ENCODE measurements at regions not wholly inside any gene's neighbourhood (a gene's known extent, or its start where the extent isn't known, plus 50 kb on each side); places are given as distances from the start of the nearest gene placed in this dataset.

DNA sequence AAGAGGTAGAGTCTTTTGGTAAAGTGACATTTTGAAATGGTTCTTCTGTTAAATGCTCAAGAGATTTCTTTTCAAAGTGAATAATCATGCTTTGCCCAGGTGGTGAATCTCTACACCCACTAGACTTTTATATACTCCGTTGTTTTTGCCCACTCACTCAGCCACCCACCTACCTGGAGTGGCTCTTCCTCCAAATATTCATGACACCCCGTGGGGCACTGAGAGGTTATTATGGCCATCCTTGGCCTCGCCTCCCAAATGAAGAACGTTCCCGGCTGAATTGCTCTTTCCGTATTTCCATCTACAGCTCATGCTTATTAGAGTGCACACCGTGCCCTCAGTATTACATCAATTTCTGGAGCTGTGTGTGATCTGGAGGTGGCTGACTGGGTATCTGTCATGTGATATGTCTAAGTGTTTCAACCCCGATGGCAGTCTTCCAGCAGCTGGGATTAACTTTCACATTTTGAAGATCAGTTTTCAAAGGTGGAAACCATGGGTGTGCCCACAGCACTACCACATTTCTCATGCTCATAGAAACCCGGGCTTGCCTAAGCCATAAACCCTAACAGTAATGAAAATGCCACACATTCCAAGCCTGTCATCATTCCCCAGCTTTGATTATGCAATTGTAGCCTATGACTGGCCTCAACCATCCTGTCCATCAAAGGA is 406.6 kb upstream of the MMADHC start:
- Histone ChIP-seq H3K27me3 (ENCODE audit: control insufficient read depth, insufficient read depth, low read length) (no peaks in the 10 kb centered on the region), H3K36me3 (ENCODE audit: control insufficient read depth, insufficient read depth, low read length) (no peaks in the 10 kb centered on the region), H3K4me3 (ENCODE audit: low read depth, low read length) (no peak overlapping the region)
- TF ChIP-seq, protein P1, sequence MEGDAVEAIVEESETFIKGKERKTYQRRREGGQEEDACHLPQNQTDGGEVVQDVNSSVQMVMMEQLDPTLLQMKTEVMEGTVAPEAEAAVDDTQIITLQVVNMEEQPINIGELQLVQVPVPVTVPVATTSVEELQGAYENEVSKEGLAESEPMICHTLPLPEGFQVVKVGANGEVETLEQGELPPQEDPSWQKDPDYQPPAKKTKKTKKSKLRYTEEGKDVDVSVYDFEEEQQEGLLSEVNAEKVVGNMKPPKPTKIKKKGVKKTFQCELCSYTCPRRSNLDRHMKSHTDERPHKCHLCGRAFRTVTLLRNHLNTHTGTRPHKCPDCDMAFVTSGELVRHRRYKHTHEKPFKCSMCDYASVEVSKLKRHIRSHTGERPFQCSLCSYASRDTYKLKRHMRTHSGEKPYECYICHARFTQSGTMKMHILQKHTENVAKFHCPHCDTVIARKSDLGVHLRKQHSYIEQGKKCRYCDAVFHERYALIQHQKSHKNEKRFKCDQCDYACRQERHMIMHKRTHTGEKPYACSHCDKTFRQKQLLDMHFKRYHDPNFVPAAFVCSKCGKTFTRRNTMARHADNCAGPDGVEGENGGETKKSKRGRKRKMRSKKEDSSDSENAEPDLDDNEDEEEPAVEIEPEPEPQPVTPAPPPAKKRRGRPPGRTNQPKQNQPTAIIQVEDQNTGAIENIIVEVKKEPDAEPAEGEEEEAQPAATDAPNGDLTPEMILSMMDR (IDR thresholded peaks at IDR 0.05; ENCODE audit: insufficient read depth, low read length, severe bottlenecking), result no peak
- DNase-seq (ENCODE audit: low read depth), result peak; percentile 100
- FAIRE-seq, result peak; percentile 100

DNA sequence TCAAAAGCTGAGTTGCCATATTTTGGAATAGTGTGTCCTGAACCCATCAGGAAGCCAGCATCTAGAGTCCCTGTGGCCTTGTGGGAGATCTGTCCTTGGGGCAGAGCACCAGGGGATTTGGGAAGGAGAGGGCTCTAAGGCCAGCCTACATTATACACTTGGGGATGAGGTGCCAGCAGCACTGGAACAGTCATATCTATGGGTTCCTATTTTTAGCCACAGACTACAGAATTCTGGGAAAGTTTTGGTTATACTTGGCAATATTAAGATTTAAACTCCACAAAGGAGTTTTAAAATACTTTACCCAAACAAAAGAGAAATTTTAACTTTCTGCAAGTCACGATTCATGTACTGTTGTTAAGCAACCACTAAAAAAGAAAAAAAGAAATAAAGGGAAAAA is 405.7 kb upstream of the MMADHC start:
- FAIRE-seq (no peak), DNase-seq (ENCODE audit: low read depth) (no peak)
- Histone ChIP-seq H3K36me3 (ENCODE audit: control insufficient read depth, insufficient read depth, low read length) (no peaks in the 10 kb centered on the region), H3K27me3 (ENCODE audit: control insufficient read depth, insufficient read depth, low read length) (no peaks in the 10 kb centered on the region), H3K4me3 (ENCODE audit: low read depth, low read length) (no peak overlapping the region)
- TF ChIP-seq, protein P1 (IDR thresholded peaks at IDR 0.05; ENCODE audit: insufficient read depth, low read length, severe bottlenecking), result no peak

DNA sequence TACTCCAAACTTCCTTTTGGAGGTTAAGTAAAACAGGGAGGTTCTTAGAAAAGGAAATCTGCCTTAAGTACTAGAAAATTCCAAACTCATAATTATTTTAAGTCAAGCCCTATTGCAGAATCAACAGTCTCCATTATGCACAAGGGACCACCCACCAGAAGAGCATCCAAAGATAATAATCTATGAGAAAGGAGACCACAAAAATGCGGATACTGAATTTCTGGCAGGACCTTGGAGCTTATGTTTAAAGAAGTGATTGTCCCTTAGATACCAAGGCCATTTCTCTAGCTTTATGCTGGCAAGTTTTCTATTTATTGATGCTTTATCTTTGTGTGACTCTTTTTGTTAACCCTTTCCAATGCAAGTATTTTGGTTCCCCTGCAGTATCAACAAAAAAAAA is 404.0 kb upstream of the MMADHC start:
- Histone ChIP-seq H3K27me3 (ENCODE audit: control insufficient read depth, insufficient read depth, low read length) (no peaks in the 10 kb centered on the region), H3K4me3 (ENCODE audit: low read depth, low read length) (no peak overlapping the region), H3K36me3 (ENCODE audit: control insufficient read depth, insufficient read depth, low read length) (no peaks in the 10 kb centered on the region)
- TF ChIP-seq, protein P1 (IDR thresholded peaks at IDR 0.05; ENCODE audit: insufficient read depth, low read length, severe bottlenecking), result no peak
- FAIRE-seq (no peak), DNase-seq (ENCODE audit: low read depth) (no peak)

DNA sequence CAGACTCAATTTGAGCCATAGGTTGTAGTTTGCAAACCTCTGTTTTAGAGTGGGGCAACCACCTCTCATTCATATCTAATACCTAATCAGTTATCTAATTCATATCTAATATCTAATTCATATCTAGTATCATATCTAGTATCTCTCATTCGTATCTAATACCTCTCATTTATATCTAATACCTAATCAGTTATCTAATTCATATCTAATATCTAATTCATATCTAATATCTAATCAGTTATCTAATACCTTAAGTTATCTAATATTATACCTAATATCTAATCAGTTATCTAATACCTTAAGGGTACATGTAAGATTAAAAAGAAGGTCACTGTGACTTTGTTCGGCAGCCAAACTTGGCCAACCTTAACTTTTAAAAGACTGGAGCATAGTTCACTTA is 403.4 kb upstream of the MMADHC start:
- no peak overlapping the region for H3K4me3 ChIP-seq (ENCODE audit: low read depth, low read length)
- H3K36me3 ChIP-seq (ENCODE audit: control insufficient read depth, insufficient read depth, low read length), result no peaks in the 10 kb centered on the region
- TF ChIP-seq, protein P1 (IDR thresholded peaks at IDR 0.05; ENCODE audit: insufficient read depth, low read length, severe bottlenecking), result no peak
- H3K27me3 ChIP-seq (ENCODE audit: control insufficient read depth, insufficient read depth, low read length), result no peaks in the 10 kb centered on the region
- DNase-seq (ENCODE audit: low read depth) (no peak), FAIRE-seq (no peak)

DNA sequence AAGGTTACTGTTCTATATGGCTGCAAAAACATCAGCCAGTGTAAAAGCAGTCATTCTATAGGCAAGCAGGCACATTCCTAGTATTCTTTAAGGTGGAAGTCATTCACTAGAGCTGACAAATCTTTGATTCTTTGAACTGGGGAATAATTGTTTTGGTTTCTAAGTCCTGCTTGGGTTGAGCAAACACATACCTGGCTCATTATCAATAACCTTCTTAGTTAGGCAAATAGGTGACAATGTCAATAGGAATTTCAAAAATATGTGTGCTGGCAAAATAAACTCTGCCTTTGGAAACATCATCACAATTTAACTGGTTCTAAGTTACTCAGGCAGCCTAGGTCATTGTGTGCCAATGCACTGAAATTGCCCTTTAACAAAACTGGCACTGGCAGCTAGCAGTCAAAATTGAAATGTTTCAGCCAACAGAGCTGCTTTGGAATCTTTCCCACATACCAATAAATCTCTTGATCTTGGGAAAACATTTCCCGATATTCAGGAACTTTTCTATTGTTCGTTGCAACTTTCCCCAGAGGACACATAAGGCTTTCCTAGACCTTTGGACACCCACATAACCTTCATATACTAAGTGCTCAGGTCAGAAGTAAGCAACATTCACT is 402.0 kb upstream of the MMADHC start:
- FAIRE-seq (no peak), DNase-seq (ENCODE audit: low read depth) (peak; percentile 93)
- H3K4me3 ChIP-seq (ENCODE audit: low read depth, low read length), result no peak overlapping the region
- no peaks in the 10 kb centered on the region for H3K36me3 ChIP-seq (ENCODE audit: control insufficient read depth, insufficient read depth, low read length)
- TF ChIP-seq, protein P1 (IDR thresholded peaks at IDR 0.05; ENCODE audit: insufficient read depth, low read length, severe bottlenecking), result no peak
- no peaks in the 10 kb centered on the region for H3K27me3 ChIP-seq (ENCODE audit: control insufficient read depth, insufficient read depth, low read length)

DNA sequence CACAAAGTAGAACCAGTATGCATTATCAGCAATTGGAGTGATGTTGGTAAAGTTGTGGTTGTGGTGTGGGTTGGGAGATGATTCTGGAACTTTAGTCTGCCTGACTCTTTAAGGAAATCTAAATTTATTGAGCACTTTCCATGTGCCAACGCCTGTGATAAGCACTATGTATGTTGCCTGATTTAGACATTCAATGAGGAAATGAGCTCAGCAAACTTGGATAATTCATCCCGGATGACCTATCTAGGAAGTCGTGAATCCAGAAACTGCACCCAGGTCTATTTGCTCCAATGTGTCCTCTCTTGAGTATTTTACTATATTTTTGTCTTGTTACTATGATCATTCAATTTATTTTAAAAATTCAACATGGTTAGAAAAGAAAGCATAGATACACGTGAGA is 400.8 kb upstream of the MMADHC start:
- Histone ChIP-seq H3K36me3 (ENCODE audit: control insufficient read depth, insufficient read depth, low read length) (no peaks in the 10 kb centered on the region), H3K4me3 (ENCODE audit: low read depth, low read length) (no peak overlapping the region), H3K27me3 (ENCODE audit: control insufficient read depth, insufficient read depth, low read length) (no peaks in the 10 kb centered on the region)
- FAIRE-seq (no peak), DNase-seq (ENCODE audit: low read depth) (no peak)
- TF ChIP-seq, protein P1 (IDR thresholded peaks at IDR 0.05; ENCODE audit: insufficient read depth, low read length, severe bottlenecking), result no peak

Measured in bronchial epithelial cell (primary cell).